HG03520 (cell line): ENCODE measurements at regions not wholly inside any gene's neighbourhood (a gene's known extent, or its start where the extent isn't known, plus 50 kb on each side); places are given as distances from the start of the nearest gene placed in this dataset.

Source experiments
- ATAC-seq: cut with Tn5 transposase; IDR thresholded peaks from one replicate; pipeline ENCODE4 v1.9.1; 2021; ENCODE audit warnings: mild to moderate bottlenecking, moderate library complexity; ENCODE audit not compliant: unreplicated experiment

DNA sequence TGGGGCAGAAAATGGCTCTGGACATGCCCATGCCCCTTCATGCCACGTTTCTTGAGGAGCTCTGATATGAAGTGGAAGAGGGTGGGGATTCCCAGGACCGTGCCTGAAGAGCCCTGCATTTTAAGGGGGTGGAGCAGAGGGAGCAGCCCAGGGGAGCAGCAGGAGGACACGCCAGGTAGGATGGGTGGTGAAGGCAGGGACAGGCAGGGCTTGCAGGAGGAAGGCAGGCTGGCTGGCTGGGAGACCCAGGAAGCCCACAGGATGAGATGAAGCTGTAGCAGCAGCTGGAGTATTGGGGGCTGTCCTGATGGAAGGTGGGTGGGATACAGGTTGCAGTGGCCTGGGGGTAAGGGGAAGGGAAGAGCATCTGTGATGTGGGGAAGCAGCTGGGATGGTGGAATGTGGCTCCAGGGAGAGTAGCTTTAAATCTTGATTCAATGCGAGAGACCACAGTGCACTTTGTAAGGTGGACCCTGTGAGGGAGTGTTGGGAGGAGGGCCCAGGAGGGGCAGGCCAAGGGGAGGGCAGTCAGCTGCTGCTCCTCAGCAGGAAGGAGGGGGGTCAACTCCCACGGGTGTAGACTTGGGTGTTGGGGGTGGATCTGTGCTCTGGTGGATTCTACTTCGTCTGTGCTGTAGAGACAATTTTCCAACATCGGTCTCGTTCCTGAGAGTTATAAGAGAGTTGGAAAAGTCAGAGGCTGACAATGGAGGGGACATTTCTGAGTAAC lies 242.6 kb upstream of the IRX4 start:
- ATAC-seq = no peak

DNA sequence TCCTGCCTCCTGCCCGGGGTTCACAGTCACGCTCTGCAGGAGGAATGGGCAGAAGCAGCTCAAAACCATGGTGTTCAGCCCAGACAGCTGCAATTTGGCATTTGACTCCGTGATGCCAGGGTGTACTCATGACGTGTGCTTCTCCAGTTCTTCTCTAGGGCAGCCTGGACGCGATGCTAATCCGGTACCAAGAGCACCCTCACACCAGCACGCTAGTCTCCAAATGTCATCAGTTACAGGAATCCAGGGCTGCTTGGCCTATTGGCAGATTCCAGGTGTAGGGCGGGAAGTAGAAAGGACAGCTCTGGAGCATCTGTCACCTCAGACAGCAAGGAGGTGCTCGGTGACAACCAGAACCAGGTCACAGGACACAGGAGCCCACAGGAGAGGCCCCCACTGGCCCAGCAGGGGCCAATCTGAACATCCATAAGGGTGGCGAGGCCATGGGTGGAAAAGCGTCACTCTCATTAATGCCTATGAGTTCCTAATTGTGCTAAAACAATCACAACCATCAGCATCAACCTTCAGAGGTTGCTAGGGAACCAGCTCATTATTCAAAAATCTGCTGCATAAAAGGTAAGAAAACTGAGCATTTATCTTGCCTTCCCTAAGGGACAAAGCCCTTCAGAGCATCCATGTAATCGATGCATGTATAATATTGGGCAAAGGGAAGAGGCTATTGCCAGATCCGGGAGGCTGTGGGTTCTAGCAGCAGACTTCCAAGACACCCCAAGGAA lies 241.9 kb upstream of the IRX4 start:
- no peak for ATAC-seq

DNA sequence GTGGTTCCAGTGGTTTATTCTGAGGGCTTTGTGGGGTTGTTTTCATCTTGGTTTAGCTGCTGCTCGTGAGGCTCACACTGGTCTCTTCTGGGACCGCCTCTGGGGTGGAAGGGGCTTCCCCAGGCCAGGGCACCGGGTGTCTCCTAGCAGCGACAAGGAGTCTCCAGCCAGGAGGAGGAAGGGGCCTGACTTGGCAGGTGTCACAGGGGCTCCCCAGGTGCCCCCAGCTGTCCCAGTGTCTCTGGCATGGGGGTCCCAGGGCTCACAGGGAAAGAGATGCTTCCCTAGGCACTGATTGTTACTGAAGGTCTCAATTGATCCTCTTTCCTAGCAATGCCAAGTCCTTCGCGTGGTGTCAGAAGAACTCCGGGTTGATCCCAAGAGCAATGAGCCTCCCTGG lies 241.1 kb upstream of the IRX4 start:
- no peak for ATAC-seq

DNA sequence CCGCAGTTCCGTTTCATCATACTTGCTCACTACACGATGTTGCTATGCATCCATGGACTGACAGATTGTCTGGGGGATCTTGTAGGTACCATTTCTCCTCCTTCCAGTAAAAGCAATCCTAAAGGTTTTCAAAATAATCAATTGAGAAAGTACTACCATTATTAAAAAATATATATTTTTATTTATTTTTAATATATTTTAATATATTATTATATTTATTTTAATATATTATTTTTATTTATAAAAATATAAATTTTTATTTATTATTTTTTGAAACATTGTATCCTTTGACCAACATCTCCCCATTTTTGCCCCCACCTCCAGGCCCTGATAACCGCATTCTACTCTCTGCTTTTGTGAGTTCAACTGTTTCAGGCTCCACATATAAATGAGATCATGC lies 237.6 kb upstream of the IRX4 start:
- no peak for ATAC-seq

DNA sequence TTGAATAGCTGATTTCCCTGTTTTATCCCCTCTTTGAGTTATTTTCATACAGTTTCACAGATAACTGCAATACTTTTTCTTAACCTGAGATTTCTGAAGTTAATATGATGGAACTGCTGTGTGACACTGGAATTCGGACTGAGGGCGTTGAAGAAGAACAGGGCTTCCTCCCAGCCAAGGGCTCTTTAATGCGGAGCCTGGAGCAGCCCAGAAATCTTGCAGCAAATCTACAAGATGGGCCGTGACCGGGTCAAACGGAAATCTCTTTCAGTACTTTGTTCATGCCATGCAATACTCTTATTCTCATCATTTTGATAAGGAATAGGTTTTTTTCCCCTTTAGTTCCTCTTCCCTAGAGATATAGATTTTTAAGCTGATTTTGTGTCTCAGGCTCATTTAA lies 236.8 kb upstream of the IRX4 start:
- ATAC-seq = no peak

DNA sequence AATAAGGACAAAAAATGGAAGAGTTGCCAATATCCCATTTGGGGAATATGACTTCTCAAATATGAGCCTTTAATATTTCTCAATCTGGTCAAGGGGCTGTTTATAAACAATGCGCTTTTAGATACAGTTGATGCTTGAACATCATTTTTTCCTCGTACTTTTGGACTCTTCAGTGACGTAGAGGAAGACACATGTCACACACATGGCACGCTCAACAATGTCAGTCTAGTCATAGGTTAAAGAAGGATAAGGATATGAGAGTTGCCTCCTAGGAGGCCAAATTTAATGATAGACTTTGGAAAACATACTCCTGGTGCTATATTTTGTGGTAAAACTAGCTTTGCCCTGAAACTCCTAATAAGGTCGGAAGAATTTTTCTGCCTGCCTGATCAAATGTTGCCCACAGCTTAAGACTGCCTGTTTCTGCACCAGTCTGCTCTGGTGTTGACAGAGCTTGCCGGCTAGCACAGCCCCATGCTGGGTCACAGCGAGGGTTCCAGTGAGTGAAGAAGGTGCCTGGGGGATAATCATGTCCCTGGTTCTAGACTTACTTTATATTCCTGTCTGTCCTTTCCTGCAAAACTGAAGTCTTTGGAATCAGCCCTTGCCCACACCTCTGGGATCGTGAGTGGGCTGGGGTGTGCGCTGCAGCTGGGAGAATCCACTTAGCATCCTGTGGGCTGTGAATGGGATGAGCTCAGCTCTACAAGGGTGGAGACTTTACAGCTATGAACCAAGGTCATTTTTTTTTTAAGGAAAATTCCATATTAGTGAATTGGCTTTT lies 230.8 kb upstream of the IRX4 start:
- no peak for ATAC-seq

DNA sequence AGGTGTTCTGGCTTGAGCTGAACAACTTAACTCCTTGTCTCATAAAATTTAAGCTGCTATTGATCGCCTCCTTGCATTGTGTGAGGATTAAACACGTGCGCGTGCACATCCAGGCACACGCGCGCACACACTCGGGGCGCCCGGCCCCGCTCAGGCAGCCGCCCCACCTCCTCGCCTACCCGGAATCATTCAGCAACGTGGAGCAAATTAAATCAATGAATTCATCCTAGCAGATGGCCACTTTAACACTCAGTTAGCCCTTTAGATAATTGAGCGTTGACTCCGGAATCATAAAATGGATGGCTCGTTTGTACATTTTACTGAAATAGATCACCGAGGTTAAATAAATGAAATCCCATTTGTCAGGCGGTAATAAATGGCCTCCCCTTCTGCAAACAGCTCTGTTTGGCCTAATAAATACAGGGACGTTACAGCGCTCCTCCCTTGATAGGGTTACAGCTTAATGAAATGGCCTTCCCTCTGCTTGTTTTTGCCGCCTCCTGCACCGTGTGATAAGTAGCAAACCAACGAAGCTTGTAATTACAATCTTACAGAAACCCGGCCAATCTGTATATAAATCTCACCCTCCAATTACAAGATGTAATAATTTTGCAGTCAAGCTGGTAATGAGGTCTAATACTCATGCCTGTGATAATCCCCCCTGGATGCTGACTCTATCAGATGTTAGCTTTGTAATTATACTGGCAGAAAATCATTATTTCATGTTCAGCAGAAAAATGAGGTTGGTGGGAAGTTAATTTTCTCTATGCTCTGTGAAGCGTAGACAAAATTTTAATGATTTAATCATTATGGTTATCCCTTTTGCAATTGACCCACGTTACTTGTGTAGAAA lies 229.7 kb upstream of the IRX4 start:
- ATAC-seq = no peak

DNA sequence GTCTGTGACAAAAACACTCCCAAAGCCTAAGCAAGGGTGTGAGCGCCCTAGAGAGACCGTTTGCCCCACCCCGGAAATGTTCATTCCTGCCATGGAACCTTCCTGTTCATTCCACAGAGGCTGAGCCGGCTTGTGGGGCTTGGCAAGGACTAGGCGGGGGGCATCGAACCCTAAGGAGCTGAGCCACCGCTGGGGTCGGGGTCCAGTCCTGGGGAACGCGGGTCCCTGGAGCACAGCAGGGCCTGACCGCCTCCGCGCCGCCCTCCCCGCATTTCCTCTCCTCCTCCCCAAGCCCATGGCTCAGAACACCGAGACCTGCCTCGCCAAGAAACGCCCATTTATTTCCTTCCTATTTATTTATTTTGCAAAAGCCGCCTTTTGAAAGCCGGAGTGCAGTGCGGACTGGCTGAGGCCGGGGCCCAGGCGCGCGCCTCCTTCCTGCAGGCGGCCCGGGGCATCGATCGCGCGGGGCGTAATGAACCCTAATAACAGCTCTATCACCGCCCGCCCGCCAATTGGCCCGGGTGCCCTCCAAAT lies 228.9 kb upstream of the IRX4 start:
- ATAC-seq = no peak

DNA sequence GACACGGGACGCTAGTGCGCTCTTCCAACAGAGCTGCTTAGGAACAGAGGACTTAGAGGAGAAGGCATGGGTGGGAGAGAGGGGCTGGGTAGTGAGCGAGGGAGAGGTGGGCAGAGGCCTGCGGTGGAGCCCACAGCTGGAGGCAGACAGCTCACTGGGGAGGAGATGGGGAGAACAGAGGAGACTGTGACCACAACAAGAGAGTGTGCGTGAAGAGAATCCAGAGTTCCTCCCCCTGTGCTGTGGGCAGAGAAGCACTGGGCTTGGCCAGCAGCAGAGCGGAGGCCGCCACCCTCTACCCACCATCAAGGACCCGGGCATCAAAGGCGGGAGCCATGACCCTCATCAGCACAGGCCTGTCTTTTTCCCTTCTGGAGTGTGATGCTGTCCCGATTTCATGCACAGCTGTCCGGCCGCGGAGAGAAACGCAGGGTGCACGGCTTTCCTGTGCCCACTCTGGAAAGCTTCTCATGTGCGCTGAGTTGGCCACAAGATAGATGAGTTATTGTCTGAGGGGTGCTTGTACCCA lies 228.3 kb upstream of the IRX4 start:
- no peak for ATAC-seq

DNA sequence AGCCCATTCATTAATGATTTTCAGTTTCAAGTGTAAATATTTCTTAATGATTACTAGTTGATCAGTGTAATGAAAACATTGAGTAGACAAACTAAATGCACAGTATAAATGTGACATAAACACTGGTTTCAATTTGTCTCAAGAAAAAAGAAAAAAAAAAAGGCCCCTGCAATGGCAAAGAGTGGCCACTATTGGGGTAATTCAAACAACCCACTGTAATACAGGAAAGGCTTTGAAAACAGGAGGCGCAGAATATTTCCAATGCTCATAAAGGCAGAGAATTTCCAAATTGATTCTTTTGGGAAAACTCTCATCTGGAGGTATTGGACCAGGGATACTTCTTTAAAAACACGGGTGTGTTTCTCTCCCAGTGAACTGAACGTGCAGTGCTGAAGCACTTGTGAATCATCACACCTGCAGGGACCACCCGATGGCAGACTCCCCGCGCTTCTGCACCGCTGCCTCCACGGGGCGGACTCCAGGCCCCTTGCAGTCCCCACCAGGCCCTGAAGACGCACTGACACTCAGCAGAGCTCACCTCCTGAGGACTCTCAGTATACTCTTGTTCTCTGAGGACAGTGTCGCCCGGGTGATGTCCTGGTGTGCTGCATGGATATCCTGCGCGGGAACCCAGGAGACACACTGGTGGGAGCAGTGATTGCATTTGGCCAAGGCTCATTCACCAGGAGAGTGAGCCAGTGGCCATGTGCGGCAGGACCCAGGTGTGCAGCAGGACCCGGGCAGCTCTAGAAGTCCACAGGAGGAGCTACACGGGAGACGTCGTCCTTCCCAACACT lies 227.6 kb upstream of the IRX4 start:
- ATAC-seq = no peak

DNA sequence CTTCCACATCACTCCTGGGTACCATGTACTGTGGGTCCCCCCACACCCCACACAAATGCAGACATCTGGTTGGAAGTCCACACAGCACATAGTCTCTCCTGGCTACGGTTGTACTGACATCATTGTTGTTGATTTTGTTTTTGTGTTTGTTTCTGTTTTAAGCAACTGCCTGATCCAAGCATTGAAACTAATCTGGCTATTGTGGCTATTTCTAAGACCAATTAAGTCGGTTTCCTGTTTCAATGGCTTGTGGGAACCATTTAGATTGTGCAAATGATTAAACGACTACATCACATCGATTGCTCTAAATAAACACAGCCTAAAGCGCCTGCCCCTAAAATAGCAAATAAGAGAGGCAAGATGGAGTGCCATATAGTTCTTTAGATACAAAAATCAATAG lies 226.8 kb upstream of the IRX4 start:
- no peak for ATAC-seq

DNA sequence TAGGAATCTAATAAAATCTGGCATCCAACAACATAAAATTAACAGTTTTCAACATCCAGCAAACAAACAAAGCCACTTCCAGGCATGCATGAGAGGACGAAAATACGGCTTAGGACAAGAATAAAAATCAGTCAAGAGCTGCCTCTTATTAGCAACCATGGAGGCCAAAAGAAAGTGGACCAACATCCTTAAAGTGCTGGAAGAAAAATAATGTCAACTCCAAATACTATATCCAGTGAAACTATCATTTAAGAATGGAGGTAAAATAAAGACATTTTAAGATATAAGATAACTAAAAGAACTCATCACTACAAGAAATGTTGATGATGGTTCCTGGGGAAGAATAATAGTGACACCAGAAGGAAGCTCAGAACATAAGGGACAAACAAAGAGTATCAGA lies 224.0 kb upstream of the IRX4 start:
- ATAC-seq = no peak

DNA sequence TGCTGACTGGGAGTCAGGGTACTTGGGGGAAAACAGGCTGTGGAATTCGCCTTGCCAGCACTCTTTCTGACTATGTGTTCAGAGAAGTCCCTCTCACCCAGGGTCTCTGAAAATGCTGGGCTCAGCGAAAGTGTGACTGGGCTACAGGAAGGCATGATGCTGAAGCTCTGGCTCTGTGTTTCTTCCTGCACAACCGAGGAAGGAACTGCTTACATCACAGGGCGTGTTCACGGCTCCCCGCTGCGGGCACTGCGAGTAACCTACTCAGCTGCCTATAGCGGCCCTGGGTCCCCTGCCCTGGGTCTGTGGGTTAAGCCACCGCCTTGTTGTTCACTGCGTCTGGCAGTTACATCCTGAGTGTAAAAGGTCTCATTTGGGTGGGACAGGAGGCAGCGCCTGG lies 222.4 kb upstream of the IRX4 start:
- no peak for ATAC-seq

DNA sequence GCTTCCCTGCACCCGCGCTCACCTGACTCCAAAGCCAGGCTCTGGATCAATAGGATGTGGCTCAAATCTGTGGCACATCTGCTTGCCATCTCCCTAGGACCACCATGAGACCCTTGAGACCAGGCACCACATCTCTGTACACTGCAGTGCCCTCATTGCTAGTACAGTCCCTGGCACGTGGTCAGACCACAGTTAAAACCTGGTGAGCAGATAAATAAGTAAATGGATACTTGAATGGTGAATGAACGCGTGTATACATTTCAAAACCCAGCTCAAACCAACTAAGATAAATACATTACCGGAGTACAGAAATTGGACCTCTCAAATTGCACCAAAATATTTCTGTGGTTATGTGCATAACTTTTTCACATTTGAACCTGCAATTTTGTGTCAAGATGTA lies 221.2 kb upstream of the IRX4 start:
- ATAC-seq = no peak

DNA sequence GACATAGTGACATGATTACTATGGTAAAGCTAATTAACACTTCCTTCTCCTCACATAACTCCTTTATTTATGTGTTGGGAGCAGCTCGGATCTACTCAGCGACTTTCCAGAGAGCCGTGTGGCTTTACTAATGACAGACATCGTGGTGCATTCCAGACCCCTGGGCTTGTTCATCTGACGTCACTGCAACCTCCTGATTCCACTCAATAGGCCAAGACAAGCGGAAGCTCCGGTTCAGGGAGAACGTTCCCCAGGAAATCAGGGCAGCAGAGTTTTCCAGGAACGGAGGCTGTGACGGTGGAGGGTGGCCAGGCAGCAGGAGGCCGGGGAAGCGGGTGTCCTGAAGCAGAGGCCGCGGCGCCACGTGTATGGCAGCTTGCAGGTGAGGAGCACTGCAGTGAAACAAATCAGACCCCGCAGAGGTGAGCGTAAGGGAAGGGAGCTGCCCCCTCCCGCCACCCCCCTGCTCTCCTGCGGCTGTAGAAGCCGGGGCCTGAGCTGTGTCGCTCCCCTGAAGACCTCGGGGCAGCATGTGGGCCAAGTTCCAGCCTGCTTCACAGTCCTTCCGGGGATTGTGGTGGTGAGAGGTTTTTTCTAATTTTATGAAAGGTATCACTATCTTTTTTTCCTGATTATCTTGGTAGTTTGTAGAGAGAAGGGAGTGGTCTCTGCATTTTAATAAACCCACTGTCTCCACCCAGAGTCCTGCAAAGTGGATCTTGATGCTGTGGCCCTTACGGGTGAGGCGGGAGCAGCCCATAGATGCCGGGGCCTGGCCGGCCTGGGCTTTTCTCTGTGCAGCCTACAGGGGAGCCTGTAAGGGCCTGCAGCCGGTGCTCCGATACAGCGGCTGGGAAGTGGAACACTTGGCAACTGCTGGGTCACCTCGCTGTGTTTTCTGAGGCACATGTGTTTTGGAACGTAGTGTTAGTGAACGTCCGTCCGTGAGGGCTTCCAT lies 220.4 kb upstream of the IRX4 start:
- no peak for ATAC-seq

DNA sequence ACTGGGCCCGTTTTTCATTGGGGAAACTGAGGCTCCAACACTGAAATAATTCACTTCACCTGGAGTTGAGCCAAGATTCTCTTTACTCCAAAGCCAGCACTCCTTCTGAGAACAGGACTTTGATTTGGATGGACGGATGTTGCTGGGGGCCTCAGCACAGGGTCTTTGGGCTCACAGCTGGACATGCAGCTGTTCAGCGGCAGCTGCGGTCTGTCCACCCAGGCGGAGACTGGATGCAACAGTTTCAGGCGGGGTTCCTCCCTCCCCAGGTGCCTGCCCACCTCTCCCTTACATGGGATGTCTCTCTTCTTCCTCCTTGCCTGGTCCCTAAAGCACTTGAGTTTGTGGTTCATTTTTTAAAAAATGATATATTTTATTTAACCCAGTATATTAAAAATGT lies 219.0 kb upstream of the IRX4 start:
- ATAC-seq = no peak

DNA sequence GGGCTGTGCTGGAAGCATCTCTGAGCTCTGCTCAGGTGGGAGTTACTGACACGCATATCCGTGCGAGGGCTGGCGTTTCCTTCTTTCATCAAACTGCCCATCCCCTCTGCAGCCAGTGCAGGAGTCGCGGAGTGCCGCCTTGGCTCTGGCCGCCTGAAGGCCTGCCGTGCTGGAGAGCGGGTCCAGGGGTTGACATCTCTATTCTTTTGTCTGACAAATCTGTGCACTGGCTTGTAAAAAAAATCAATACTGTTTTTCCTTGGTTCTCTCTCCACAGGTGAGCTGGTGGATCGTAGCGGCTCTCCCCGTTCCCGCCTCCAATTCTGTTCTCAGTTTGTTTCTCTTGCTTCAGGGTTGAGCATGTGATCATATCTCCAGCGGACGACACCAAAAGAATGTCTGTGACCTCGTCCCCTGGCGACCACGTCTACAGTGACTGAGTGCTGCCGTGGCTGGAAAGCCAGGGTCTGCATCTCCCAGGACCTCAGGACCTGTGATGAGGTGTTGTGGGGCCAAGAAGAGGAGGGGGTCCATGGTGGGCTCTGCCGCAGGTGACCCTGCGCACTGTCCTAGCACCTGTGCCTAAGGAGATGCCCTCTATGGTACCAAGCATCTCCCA lies 214.3 kb upstream of the IRX4 start:
- no peak for ATAC-seq

DNA sequence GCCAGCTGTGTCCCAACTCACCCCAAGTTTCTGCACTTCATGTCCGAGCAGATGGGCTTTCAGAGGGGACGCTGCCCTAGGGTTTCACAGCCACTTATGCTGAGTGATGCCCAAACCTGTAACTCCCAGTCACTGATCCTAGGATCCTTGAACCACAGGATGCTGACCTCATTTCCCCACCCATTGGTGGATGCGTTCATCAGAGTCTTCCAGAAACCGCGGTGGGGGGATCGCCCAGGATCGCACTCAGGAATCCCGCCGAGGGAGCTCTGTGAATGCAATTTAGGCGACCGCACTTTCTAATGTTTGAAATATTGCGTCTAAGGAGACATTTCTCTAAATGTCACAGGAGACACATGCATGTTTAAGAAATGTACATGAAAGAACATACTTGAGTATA lies 212.3 kb upstream of the IRX4 start:
- no peak for ATAC-seq
